D721Med (cell line): ENCODE measurements at regions not wholly inside any gene's neighbourhood (a gene's known extent, or its start where the extent isn't known, plus 50 kb on each side); places are given as distances from the start of the nearest gene placed in this dataset.

Experiments used
- DNase-seq: peaks from one replicate; pipeline ENCODE4 v3.0.0; 2011; ENCODE audit warnings: low spot score; ENCODE audit not compliant: insufficient read length
- FAIRE-seq: peaks from 2 replicates; lab custom pipeline; 2011; peaks lifted over from hg19 to GRCh38; lab: Jason Lieb, UNC
- CTCF ChIP-seq: IDR thresholded peaks from 2 replicates; pipeline ENCODE4 v1.5.1; 2012; ENCODE audit warnings: mild to moderate bottlenecking, control low read depth; ENCODE audit not compliant: insufficient read depth; ENCODE audit errors: missing control alignments

- FAIRE-seq (no peak), DNase-seq (no peak)
- TF ChIP-seq CTCF = no peak
These were observed 375.6 kb upstream of the PRMT6 start for GRCh38 chr1:106680776-106681344.

DNA sequence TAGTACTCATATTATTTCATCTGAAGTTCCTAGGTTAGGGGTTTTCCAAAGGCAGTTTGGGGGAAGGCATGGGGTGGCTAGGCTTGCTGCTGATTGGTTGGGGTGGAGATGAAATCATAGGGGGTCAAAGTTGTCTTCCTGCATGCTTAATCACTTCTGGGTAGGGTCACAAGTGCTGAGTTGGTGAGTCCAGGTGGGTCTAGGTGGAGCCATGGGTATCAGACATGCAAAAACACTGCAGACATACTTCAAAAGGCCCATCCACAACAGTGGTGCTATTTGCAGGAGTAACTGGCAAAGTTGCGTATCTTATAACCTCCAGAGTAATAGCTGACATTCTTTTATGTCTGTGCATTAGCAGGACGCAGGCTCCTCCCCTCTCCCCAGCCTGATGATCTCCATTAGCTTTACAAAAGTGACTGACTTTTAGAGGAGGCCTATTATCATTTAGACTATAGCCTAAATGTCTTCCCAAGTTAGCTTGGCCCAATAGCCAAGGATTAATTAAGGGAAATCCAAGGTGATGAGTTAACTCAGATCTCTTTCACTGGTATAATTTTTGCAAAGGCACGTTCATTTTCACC is 374.4 kb upstream of the PRMT6 start:
- TF ChIP-seq CTCF = no peak
- FAIRE-seq (no peak), DNase-seq (no peak)

DNA sequence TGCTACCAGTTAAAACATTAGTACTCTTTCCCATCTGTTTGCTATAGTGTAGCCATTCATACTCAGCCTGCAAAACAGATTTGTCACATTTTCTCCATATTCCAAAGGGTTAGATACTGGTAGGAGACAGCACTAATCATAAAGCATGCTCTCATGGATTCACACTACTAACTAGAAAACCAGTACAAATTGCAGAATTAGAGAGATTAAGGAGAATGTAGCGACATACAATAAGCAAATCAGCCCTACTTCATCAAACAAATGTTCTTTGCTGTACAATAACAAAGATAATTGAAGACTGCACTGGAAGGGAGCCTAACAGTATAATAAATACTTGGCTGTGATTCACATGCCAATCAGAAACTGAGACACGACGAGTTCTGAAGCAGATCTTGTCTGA is 368.0 kb upstream of the PRMT6 start:
- DNase-seq = no peak
- no peak for FAIRE-seq
- no peak for TF ChIP-seq CTCF

GRCh38 chr1:106698660-106699059 is 357.8 kb upstream of the PRMT6 start:
- FAIRE-seq = no peak
- no peak for TF ChIP-seq CTCF
- DNase-seq = no peak

GRCh38 chr1:106699433-106699832 is 357.0 kb upstream of the PRMT6 start:
- no peak for DNase-seq
- no peak for FAIRE-seq
- no peak for TF ChIP-seq CTCF

- no peak for DNase-seq
- no peak for TF ChIP-seq CTCF
- no peak for FAIRE-seq
These were observed 356.3 kb upstream of the PRMT6 start for GRCh38 chr1:106700211-106700610.

- no peak for FAIRE-seq
- DNase-seq = no peak
- TF ChIP-seq CTCF = no peak
These were observed 350.5 kb upstream of the PRMT6 start for GRCh38 chr1:106705971-106706370.
